Skeletal muscle tissue (tissue), 3 donors: ENCODE measurements at regions not wholly inside any gene's neighbourhood (a gene's known extent, or its start where the extent isn't known, plus 50 kb on each side); places are given as distances from the start of the nearest gene placed in this dataset.
A peak's percentile ranks its signal among the peaks of the same experiment; 100 is the strongest.

Experiments used
- H3K27ac ChIP-seq: one replicate; pipeline ENCODE4 v1.7.0; 2013; ENCODE audit warnings: mild to moderate bottlenecking, low read depth, low read length, inconsistent platforms
- H3K27me3 ChIP-seq, 3 donors: one replicate each; pipeline ENCODE4 v1.7.0; 2013; ENCODE audit warnings: low read length in 3 of 3; ENCODE audit not compliant: control insufficient read depth in 3 of 3, insufficient read depth in 3 of 3
- H3K36me3 ChIP-seq, 3 donors: one replicate each; pipeline ENCODE4 v1.7.0; 2013; ENCODE audit warnings: low read length in 3 of 3; ENCODE audit not compliant: control insufficient read depth in 3 of 3, insufficient read depth in 3 of 3
- H3K4me1 ChIP-seq, 3 donors: one replicate each; pipeline ENCODE4 v1.7.0; 2013; ENCODE audit warnings: low read length in 3 of 3, mild to moderate bottlenecking in 3 of 3; ENCODE audit not compliant: control insufficient read depth in 3 of 3, insufficient read depth in 3 of 3
- H3K4me3 ChIP-seq, 3 donors: one replicate each; pipeline ENCODE4 v1.7.0; 2013; ENCODE audit warnings: low read length in 3 of 3
- H3K9ac ChIP-seq, 3 donors: one replicate each; pipeline ENCODE4 v1.7.0; 2013; ENCODE audit warnings: low read length in 3 of 3, mild to moderate bottlenecking in 3 of 3, moderate library complexity in 2 of 3, low read depth in 1 of 3
- H3K9me3 ChIP-seq, 3 donors: one replicate each; pipeline ENCODE4 v1.7.0; 2013; ENCODE audit warnings: low read length in 3 of 3; ENCODE audit not compliant: control insufficient read depth in 3 of 3
- donor health status: Osteomylitis.

- Histone ChIP-seq H3K4me1 (peaks cover 0 to 11% (median 6%) of the 10 kb centered on the region in 3 donors), H3K4me3 (peak overlapping the region; percentile 71 to 78 (median 76)), H3K9me3 (no peaks in the 10 kb centered on the region), H3K36me3 (peaks cover 0 to 3% (median 0%) of the 10 kb centered on the region in 3 donors), H3K27ac (peak overlapping the region; percentile 77), H3K27me3 (no peaks in the 10 kb centered on the region), H3K9ac (peak overlapping the region; percentile 79 to 80 (median 79))
These were observed 805.3 kb downstream of the USP25 start for GRCh38 chr21:16535102-16535422.

GRCh38 chr21:16535626-16536025, 805.8 kb downstream of the USP25 start:
- Histone ChIP-seq H3K27ac (peak overlapping the region; percentile 77), H3K9ac (peak overlapping the region; percentile 79 to 80 (median 79)), H3K9me3 (no peaks in the 10 kb centered on the region), H3K4me3 (peak overlapping the region; percentile 71 to 78 (median 76)), H3K4me1 (peaks cover 0 to 11% (median 6%) of the 10 kb centered on the region in 3 donors), H3K36me3 (peaks cover 0 to 3% (median 0%) of the 10 kb centered on the region in 3 donors), H3K27me3 (no peaks in the 10 kb centered on the region)

GRCh38 chr21:16536140-16536539, 806.4 kb downstream of the USP25 start:
- peaks cover 0 to 3% (median 0%) of the 10 kb centered on the region in 3 donors for H3K36me3 ChIP-seq
- H3K9ac ChIP-seq: peak overlapping the region; percentile 79 to 80 (median 79)
- peaks cover 0 to 14% (median 6%) of the 10 kb centered on the region in 3 donors for H3K4me1 ChIP-seq
- H3K27ac ChIP-seq: peak overlapping the region; percentile 77
- no peaks in the 10 kb centered on the region for H3K27me3 ChIP-seq
- no peaks in the 10 kb centered on the region for H3K9me3 ChIP-seq
- peak overlapping the region in 2 of 3 donors; percentile 15 to 71 for H3K4me3 ChIP-seq

- H3K4me1 ChIP-seq: peaks cover 0 to 14% (median 6%) of the 10 kb centered on the region in 3 donors
- peak overlapping the region; percentile 76 for H3K27ac ChIP-seq
- H3K9ac ChIP-seq: peak overlapping the region; percentile 79 to 80 (median 79)
- peaks cover 0 to 3% (median 0%) of the 10 kb centered on the region in 3 donors for H3K36me3 ChIP-seq
- peak overlapping the region; percentile 66 to 71 (median 67) for H3K4me3 ChIP-seq
- no peaks in the 10 kb centered on the region for H3K9me3 ChIP-seq
- H3K27me3 ChIP-seq: no peaks in the 10 kb centered on the region
These were observed 807.1 kb downstream of the USP25 start for GRCh38 chr21:16536643-16537434.

- Histone ChIP-seq H3K4me1 (peaks cover 0 to 14% (median 6%) of the 10 kb centered on the region in 3 donors), H3K27ac (peak overlapping the region; percentile 76), H3K36me3 (peaks cover 0 to 3% (median 0%) of the 10 kb centered on the region in 3 donors), H3K9ac (peak overlapping the region in 2 of 3 donors; percentile 79), H3K9me3 (no peaks in the 10 kb centered on the region), H3K4me3 (peak overlapping the region in 2 of 3 donors; percentile 66 to 71), H3K27me3 (no peaks in the 10 kb centered on the region)
These were observed 807.7 kb downstream of the USP25 start for GRCh38 chr21:16537501-16537900.

- Histone ChIP-seq H3K36me3 (peaks cover 0 to 3% (median 0%) of the 10 kb centered on the region in 3 donors), H3K4me3 (peak overlapping the region in 1 of 3 donors; percentile 48), H3K9me3 (no peaks in the 10 kb centered on the region), H3K9ac (peak overlapping the region in 1 of 3 donors; percentile 17), H3K27ac (no peak overlapping the region), H3K4me1 (peaks cover 0 to 14% (median 4%) of the 10 kb centered on the region in 3 donors), H3K27me3 (no peaks in the 10 kb centered on the region)
These were observed 808.6 kb downstream of the USP25 start for GRCh38 chr21:16538405-16538804.

- no peak overlapping the region for H3K27ac ChIP-seq
- peaks cover 0 to 9% (median 0%) of the 10 kb centered on the region in 3 donors for H3K4me1 ChIP-seq
- H3K4me3 ChIP-seq: no peak overlapping the region
These were observed 809.2 kb downstream of the USP25 start for GRCh38 chr21:16538936-16539440.

GRCh38 chr21:16540966-16541727, 811.4 kb downstream of the USP25 start:
- H3K9ac ChIP-seq: no peak overlapping the region
- H3K36me3 ChIP-seq: peaks cover 0 to 3% (median 0%) of the 10 kb centered on the region in 3 donors
- H3K27me3 ChIP-seq: no peaks in the 10 kb centered on the region
- H3K4me1 ChIP-seq: peaks cover 0 to 3% (median 0%) of the 10 kb centered on the region in 3 donors
- no peaks in the 10 kb centered on the region for H3K9me3 ChIP-seq
- no peak overlapping the region for H3K4me3 ChIP-seq
- no peak overlapping the region for H3K27ac ChIP-seq

More at GRCh38 chr21:16538936-16539440, 809.2 kb downstream of the USP25 start:
- Histone ChIP-seq H3K9me3 (no peaks in the 10 kb centered on the region), H3K36me3 (peaks cover 0 to 3% (median 0%) of the 10 kb centered on the region in 3 donors), H3K9ac (no peak overlapping the region), H3K27me3 (no peaks in the 10 kb centered on the region)

- Histone ChIP-seq H3K4me1 (no peaks in the 10 kb centered on the region), H3K27me3 (no peaks in the 10 kb centered on the region), H3K36me3 (no peaks in the 10 kb centered on the region), H3K9ac (no peak overlapping the region), H3K27ac (no peak overlapping the region), H3K9me3 (no peaks in the 10 kb centered on the region), H3K4me3 (no peak overlapping the region)
These were observed 820.3 kb downstream of the USP25 start for GRCh38 chr21:16550118-16550517.
